ENCODE measurements at regions not wholly inside any gene's neighbourhood (a gene's known extent, or its start where the extent isn't known, plus 50 kb on each side); places are given as distances from the start of the nearest gene placed in this dataset.

- Histone ChIP-seq H3K27me3 (replicated peaks; ENCODE audit: insufficient read depth, low read length) (no peaks in the 10 kb centered on the region), H3K9me3 (replicated peaks; ENCODE audit: insufficient read depth, low read length) (no peaks in the 10 kb centered on the region), H3K4me2 (ENCODE audit: low read depth, low read length) (peak overlapping the region; percentile 42), H3K4me1 (ENCODE audit: low read length) (no peaks in the 10 kb centered on the region), H3K4me3 (ENCODE audit: low read length) (no peak overlapping the region), H2AFZ (ENCODE audit: low read length) (peak overlapping the region; percentile 30; the same call in 1 of the 2 replicates), H3K27ac (ENCODE audit: low read length) (no peak overlapping the region), H3K79me2 (ENCODE audit: low read length) (no peaks in the 10 kb centered on the region), H3K9ac (ENCODE audit: low read length) (no peak overlapping the region), H3K9me2 (replicated peaks; ENCODE audit: insufficient read depth, low read length) (no peaks in the 10 kb centered on the region), H4K20me1 (ENCODE audit: insufficient read depth, low read length) (no peaks in the 10 kb centered on the region), H3K36me3 (replicated peaks; ENCODE audit: insufficient read depth, low read length) (no peaks in the 10 kb centered on the region), H3F3A (ENCODE audit: insufficient read depth, low read length) (no peaks in the 10 kb centered on the region)
- peak; percentile 83 for DNase-seq
- TF ChIP-seq CTCF (IDR thresholded peaks at IDR 0.05; ENCODE audit: low read length) (peak; percentile 98), EZH2phosphoT487 (IDR thresholded peaks at IDR 0.05; ENCODE audit: low read length) (no peak), EZH2 (optimal IDR thresholded peaks at IDR 0.05; ENCODE audit: low read depth, low read length) (no peak)
These were observed 51.9 kb upstream of the CLMP start for GRCh38 chr11:123246749-123247495.

- no peaks in the 10 kb centered on the region for H3F3A ChIP-seq (ENCODE audit: insufficient read depth, low read length)
- no peak overlapping the region for H3K4me2 ChIP-seq (ENCODE audit: low read depth, low read length)
- H3K9me2 ChIP-seq (replicated peaks; ENCODE audit: insufficient read depth, low read length) = no peaks in the 10 kb centered on the region
- no peak overlapping the region for H3K9ac ChIP-seq (ENCODE audit: low read length)
- H3K36me3 ChIP-seq (replicated peaks; ENCODE audit: insufficient read depth, low read length) = no peaks in the 10 kb centered on the region
- H3K4me3 ChIP-seq (ENCODE audit: low read length) = no peak overlapping the region
- H3K9me3 ChIP-seq (replicated peaks; ENCODE audit: insufficient read depth, low read length) = no peaks in the 10 kb centered on the region
- no peak for DNase-seq
- TF ChIP-seq CTCF (IDR thresholded peaks at IDR 0.05; ENCODE audit: low read length) = no peak
- no peak for TF ChIP-seq EZH2phosphoT487 (IDR thresholded peaks at IDR 0.05; ENCODE audit: low read length)
- no peak for TF ChIP-seq EZH2 (optimal IDR thresholded peaks at IDR 0.05; ENCODE audit: low read depth, low read length)
- H3K27ac ChIP-seq (ENCODE audit: low read length) = no peak overlapping the region
- no peak overlapping the region for H2AFZ ChIP-seq (ENCODE audit: low read length)
- H3K79me2 ChIP-seq (ENCODE audit: low read length) = no peaks in the 10 kb centered on the region
- H3K27me3 ChIP-seq (replicated peaks; ENCODE audit: insufficient read depth, low read length) = no peaks in the 10 kb centered on the region
- H4K20me1 ChIP-seq (ENCODE audit: insufficient read depth, low read length) = no peaks in the 10 kb centered on the region
- no peaks in the 10 kb centered on the region for H3K4me1 ChIP-seq (ENCODE audit: low read length)
These were observed 50.5 kb upstream of the CLMP start for GRCh38 chr11:123245567-123245966.

Measured in MM.1S (cell line).